WTC11 (cell line): ENCODE measurements at regions not wholly inside any gene's neighbourhood (a gene's known extent, or its start where the extent isn't known, plus 50 kb on each side); places are given as distances from the start of the nearest gene placed in this dataset.

Experiments used
- ATAC-seq: fragments of 200-7000 bp; cut with Tn5 transposase; 2 replicates; pipeline ENCODE4 v1.10.0; 2021; ENCODE audit warnings: mild to moderate bottlenecking, moderate library complexity
- CTCF ChIA-PET: fragments of 300-600 bp; sonication (Branson Sonifier 250); formaldehyde crosslinking; loops from one replicate; lab custom pipeline; 2021; ENCODE audit warnings: antibody characterized with exemption; lab: Charles Lee
- POLR2A ChIA-PET: fragments of 350-600 bp; sonication (Branson Sonifier 250); formaldehyde crosslinking; loops from one replicate; lab custom pipeline; 2021; ENCODE audit warnings: antibody characterized with exemption; lab: Charles Lee
- DNase-seq: peaks from one replicate; pipeline ENCODE4 v3.0.0; 2021; ENCODE audit warnings: low spot score
- H3K27ac Mint-ChIP-seq: 2 replicates; pipeline ENCODE4 v1.8.0; 2021; ENCODE audit warnings: mixed read lengths
- H3K27me3 Mint-ChIP-seq: 2 replicates; pipeline ENCODE4 v1.8.0; 2021; ENCODE audit warnings: low read depth, mild to moderate bottlenecking, moderate library complexity, mixed read lengths
- H3K36me3 Mint-ChIP-seq: 2 replicates; pipeline ENCODE4 v1.8.0; 2021; ENCODE audit warnings: mixed read lengths
- H3K4me1 Mint-ChIP-seq: 2 replicates; pipeline ENCODE4 v1.8.0; 2022; ENCODE audit warnings: mixed read lengths
- H3K4me3 Mint-ChIP-seq: 2 replicates; pipeline ENCODE4 v1.8.0; 2021; ENCODE audit warnings: mild to moderate bottlenecking, moderate library complexity, mixed read lengths
- H3K9me3 Mint-ChIP-seq: 2 replicates; pipeline ENCODE4 v1.8.0; 2021; ENCODE audit warnings: mixed read lengths
- CBFB ChIP-seq: sonication (generic); formaldehyde crosslinking; IDR thresholded peaks from 2 replicates; pipeline ENCODE4 v1.8.1; 2022; ENCODE audit warnings: mild to moderate bottlenecking, low read depth, missing genetic modification reagents
- CREM ChIP-seq: sonication (generic); formaldehyde crosslinking; IDR thresholded peaks from 2 replicates; pipeline ENCODE4 v1.8.1; 2022; ENCODE audit warnings: mild to moderate bottlenecking, missing genetic modification reagents, moderate library complexity
- ELF4 ChIP-seq: sonication (generic); formaldehyde crosslinking; IDR thresholded peaks from 2 replicates; pipeline ENCODE4 v1.8.1; 2022; ENCODE audit warnings: low read depth, mild to moderate bottlenecking, moderate library complexity, missing genetic modification reagents
- GABPB1 ChIP-seq: sonication (generic); formaldehyde crosslinking; IDR thresholded peaks from 2 replicates; pipeline ENCODE4 v1.8.1; 2023; ENCODE audit warnings: mild to moderate bottlenecking, missing genetic modification reagents
- IRF2 ChIP-seq: sonication (generic); formaldehyde crosslinking; IDR thresholded peaks from 2 replicates; pipeline ENCODE4 v1.8.0; 2022; ENCODE audit warnings: low read depth, missing genetic modification reagents, borderline replicate concordance
- JUN ChIP-seq: sonication (generic); formaldehyde crosslinking; IDR thresholded peaks from 2 replicates; pipeline ENCODE4 v1.8.0; 2023; ENCODE audit warnings: mild to moderate bottlenecking, missing genetic modification reagents
- KAT7 ChIP-seq: sonication (generic); formaldehyde crosslinking; IDR thresholded peaks from 2 replicates; pipeline ENCODE4 v1.8.1; 2023; ENCODE audit warnings: missing genetic modification reagents, mild to moderate bottlenecking, borderline replicate concordance
- MXD4 ChIP-seq: fragments of 250-450 bp; sonication (Bioruptor Pico); IDR thresholded peaks from 2 replicates; pipeline ENCODE4 v1.8.0; 2021; ENCODE audit warnings: mild to moderate bottlenecking, moderate library complexity, borderline replicate concordance
- NFYB ChIP-seq: sonication (generic); formaldehyde crosslinking; conservative IDR thresholded peaks from 2 replicates; pipeline ENCODE4 v1.8.0; 2022; ENCODE audit warnings: low read depth, missing genetic modification reagents
- NR1H2 ChIP-seq: sonication (generic); formaldehyde crosslinking; IDR thresholded peaks from 2 replicates; pipeline ENCODE4 v1.9.0; 2021; ENCODE audit warnings: mild to moderate bottlenecking, moderate library complexity, missing genetic modification reagents
- NR2C2 ChIP-seq: sonication (generic); formaldehyde crosslinking; IDR thresholded peaks from 2 replicates; pipeline ENCODE4 v1.8.0; 2022; ENCODE audit warnings: mild to moderate bottlenecking, missing genetic modification reagents
- OVOL2 ChIP-seq: fragments of 250-450 bp; sonication (Bioruptor Pico); IDR thresholded peaks from 2 replicates; pipeline ENCODE4 v1.9.0; 2021; ENCODE audit warnings: mild to moderate bottlenecking, borderline replicate concordance
- PRRX2 ChIP-seq: fragments of 250-450 bp; sonication (Bioruptor Pico); IDR thresholded peaks from 2 replicates; pipeline ENCODE4 v1.8.0; 2021; ENCODE audit warnings: mild to moderate bottlenecking
- RORB ChIP-seq: fragments of 250-450 bp; sonication (Bioruptor Pico); IDR thresholded peaks from 2 replicates; pipeline ENCODE4 v1.9.0; 2021; ENCODE audit warnings: mild to moderate bottlenecking
- TCF7 ChIP-seq: sonication (generic); formaldehyde crosslinking; IDR thresholded peaks from 2 replicates; pipeline ENCODE4 v1.8.0; 2022; ENCODE audit warnings: mild to moderate bottlenecking, low read depth, missing genetic modification reagents, moderate library complexity
- ZNF232 ChIP-seq: sonication (generic); formaldehyde crosslinking; IDR thresholded peaks from 2 replicates; pipeline ENCODE4 v1.8.0; 2022; ENCODE audit warnings: mild to moderate bottlenecking, missing genetic modification reagents
- ZNF263 ChIP-seq: sonication (generic); formaldehyde crosslinking; IDR thresholded peaks from 2 replicates; pipeline ENCODE4 v1.8.1; 2022; ENCODE audit warnings: low read depth, mild to moderate bottlenecking, moderate library complexity, missing genetic modification reagents
- ZNF317 ChIP-seq: sonication (generic); formaldehyde crosslinking; IDR thresholded peaks from 2 replicates; pipeline ENCODE4 v1.8.1; 2023; ENCODE audit warnings: low read depth, mild to moderate bottlenecking, moderate library complexity, missing genetic modification reagents, borderline replicate concordance
- TF ChIP-seq, protein P1 (sequence below): fragments of 250-450 bp; sonication (Bioruptor Pico); IDR thresholded peaks from 2 replicates; pipeline ENCODE4 v1.9.0; 2021; ENCODE audit warnings: mild to moderate bottlenecking
- TF ChIP-seq, protein P2 (sequence below): fragments of 200-600 bp; IDR thresholded peaks from 2 replicates; pipeline ENCODE4 v1.8.0; 2022; ENCODE audit warnings: antibody characterized with exemption
- TF ChIP-seq, protein P3 (sequence below): fragments of 250-450 bp; sonication (Bioruptor Pico); IDR thresholded peaks from 2 replicates; pipeline ENCODE4 v1.9.0; 2021; ENCODE audit warnings: mild to moderate bottlenecking, borderline replicate concordance
- TF ChIP-seq, protein P4 (sequence below): sonication (generic); formaldehyde crosslinking; IDR thresholded peaks from 2 replicates; pipeline ENCODE4 v1.8.0; 2022; ENCODE audit warnings: mild to moderate bottlenecking, missing genetic modification reagents

DNA sequence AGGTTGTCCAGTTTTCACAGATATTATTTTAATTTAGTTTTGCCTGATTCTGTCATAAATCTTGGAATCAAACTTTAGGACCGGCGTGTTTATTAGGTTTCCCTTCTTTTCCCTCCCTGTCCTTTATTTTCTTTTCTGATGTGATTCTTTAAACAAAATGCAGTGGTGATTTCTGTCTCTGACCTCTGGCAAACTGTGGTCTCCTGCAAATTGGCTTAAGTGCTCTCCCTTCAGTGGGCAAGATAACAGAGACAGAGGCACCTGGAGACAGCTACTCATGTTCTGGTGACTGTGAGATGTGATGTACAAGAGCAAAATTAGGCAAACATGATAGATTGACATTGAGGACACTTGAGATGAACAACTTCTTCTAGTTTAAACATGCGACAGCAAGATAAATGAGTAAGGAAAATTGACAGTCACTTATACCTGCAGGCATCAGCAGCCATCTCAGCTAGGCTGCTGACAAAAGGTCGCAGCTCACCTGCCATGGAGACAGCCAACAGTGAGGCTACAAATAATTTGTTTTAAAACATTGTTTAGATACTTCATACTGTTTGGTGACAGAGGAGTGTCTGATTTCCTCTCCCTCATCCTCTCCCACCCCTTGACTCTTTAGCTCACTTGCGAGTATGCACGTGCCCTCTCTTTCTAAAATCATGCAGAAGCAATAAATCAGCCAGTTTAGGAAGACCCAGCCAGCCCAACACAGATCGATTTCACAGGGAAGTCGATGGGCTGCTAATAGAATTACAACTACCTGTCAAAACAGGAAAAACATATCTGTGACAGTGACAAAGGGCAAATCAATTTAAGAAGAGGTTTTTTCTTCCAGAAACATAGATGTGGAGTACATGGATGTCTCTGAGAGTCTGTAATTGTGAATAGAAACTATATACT is 63.4 kb upstream of the MAP3K7 start:
- Mint-ChIP-seq H3K27me3 (no peaks in the 10 kb centered on the region), H3K4me3 (no peak overlapping the region), H3K36me3 (no peaks in the 10 kb centered on the region; the same call in 1 of the 2 replicates), H3K9me3 (peaks cover 8% of the 10 kb centered on the region), H3K27ac (no peak overlapping the region), H3K4me1 (peaks cover 29% of the 10 kb centered on the region)
- no peak for TF ChIP-seq RORB (CRISPR knock-in tag)
- TF ChIP-seq GABPB1 = no peak
- no peak for TF ChIP-seq NR2C2
- TF ChIP-seq, protein P1, sequence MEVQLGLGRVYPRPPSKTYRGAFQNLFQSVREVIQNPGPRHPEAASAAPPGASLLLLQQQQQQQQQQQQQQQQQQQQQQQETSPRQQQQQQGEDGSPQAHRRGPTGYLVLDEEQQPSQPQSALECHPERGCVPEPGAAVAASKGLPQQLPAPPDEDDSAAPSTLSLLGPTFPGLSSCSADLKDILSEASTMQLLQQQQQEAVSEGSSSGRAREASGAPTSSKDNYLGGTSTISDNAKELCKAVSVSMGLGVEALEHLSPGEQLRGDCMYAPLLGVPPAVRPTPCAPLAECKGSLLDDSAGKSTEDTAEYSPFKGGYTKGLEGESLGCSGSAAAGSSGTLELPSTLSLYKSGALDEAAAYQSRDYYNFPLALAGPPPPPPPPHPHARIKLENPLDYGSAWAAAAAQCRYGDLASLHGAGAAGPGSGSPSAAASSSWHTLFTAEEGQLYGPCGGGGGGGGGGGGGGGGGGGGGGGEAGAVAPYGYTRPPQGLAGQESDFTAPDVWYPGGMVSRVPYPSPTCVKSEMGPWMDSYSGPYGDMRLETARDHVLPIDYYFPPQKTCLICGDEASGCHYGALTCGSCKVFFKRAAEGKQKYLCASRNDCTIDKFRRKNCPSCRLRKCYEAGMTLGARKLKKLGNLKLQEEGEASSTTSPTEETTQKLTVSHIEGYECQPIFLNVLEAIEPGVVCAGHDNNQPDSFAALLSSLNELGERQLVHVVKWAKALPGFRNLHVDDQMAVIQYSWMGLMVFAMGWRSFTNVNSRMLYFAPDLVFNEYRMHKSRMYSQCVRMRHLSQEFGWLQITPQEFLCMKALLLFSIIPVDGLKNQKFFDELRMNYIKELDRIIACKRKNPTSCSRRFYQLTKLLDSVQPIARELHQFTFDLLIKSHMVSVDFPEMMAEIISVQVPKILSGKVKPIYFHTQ (CRISPR knock-in tag) = no peak
- TF ChIP-seq OVOL2 (CRISPR knock-in tag) = no peak
- no peak for TF ChIP-seq NFYB (CRISPR knock-in tag)
- ChIA-PET CTCF (interaction anchor here (0.6 kb wide), 1 partner anchor 142 kb away, joined by 4 read pairs; no protein-coding TSS in a partner anchor), POLR2A (no interaction called here)
- DNase-seq (no peak), ATAC-seq (no peak)

DNA sequence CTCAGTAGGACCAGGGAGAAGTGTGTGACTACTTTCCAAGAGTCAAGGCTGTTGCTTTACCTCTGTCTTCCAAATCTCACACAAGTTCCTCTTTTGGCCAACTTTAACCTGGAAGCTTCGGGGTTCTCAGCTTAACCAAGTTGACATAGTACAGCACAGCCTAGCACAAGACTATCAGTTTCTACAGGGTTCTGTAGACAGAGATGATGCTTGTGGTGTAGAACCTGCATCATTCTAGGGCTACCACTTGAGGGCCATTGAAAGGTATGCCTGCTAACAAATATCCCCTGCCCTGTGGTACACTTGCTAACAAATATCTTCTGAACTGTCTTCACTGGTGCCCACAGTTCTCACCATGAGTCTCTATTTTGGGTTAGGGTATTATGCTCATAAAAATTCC is 62.0 kb upstream of the MAP3K7 start:
- Mint-ChIP-seq H3K4me3 (no peak overlapping the region), H3K27ac (no peak overlapping the region), H3K27me3 (no peaks in the 10 kb centered on the region), H3K36me3 (no peaks in the 10 kb centered on the region; the same call in 1 of the 2 replicates), H3K4me1 (peaks cover 19% of the 10 kb centered on the region), H3K9me3 (peaks cover 8% of the 10 kb centered on the region)
- TF ChIP-seq, protein P2, sequence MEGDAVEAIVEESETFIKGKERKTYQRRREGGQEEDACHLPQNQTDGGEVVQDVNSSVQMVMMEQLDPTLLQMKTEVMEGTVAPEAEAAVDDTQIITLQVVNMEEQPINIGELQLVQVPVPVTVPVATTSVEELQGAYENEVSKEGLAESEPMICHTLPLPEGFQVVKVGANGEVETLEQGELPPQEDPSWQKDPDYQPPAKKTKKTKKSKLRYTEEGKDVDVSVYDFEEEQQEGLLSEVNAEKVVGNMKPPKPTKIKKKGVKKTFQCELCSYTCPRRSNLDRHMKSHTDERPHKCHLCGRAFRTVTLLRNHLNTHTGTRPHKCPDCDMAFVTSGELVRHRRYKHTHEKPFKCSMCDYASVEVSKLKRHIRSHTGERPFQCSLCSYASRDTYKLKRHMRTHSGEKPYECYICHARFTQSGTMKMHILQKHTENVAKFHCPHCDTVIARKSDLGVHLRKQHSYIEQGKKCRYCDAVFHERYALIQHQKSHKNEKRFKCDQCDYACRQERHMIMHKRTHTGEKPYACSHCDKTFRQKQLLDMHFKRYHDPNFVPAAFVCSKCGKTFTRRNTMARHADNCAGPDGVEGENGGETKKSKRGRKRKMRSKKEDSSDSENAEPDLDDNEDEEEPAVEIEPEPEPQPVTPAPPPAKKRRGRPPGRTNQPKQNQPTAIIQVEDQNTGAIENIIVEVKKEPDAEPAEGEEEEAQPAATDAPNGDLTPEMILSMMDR = no peak
- TF ChIP-seq IRF2 = no peak
- no peak for TF ChIP-seq TCF7
- TF ChIP-seq, protein P3, sequence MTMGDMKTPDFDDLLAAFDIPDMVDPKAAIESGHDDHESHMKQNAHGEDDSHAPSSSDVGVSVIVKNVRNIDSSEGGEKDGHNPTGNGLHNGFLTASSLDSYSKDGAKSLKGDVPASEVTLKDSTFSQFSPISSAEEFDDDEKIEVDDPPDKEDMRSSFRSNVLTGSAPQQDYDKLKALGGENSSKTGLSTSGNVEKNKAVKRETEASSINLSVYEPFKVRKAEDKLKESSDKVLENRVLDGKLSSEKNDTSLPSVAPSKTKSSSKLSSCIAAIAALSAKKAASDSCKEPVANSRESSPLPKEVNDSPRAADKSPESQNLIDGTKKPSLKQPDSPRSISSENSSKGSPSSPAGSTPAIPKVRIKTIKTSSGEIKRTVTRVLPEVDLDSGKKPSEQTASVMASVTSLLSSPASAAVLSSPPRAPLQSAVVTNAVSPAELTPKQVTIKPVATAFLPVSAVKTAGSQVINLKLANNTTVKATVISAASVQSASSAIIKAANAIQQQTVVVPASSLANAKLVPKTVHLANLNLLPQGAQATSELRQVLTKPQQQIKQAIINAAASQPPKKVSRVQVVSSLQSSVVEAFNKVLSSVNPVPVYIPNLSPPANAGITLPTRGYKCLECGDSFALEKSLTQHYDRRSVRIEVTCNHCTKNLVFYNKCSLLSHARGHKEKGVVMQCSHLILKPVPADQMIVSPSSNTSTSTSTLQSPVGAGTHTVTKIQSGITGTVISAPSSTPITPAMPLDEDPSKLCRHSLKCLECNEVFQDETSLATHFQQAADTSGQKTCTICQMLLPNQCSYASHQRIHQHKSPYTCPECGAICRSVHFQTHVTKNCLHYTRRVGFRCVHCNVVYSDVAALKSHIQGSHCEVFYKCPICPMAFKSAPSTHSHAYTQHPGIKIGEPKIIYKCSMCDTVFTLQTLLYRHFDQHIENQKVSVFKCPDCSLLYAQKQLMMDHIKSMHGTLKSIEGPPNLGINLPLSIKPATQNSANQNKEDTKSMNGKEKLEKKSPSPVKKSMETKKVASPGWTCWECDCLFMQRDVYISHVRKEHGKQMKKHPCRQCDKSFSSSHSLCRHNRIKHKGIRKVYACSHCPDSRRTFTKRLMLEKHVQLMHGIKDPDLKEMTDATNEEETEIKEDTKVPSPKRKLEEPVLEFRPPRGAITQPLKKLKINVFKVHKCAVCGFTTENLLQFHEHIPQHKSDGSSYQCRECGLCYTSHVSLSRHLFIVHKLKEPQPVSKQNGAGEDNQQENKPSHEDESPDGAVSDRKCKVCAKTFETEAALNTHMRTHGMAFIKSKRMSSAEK = no peak
- no peak for TF ChIP-seq MXD4 (CRISPR knock-in tag)
- TF ChIP-seq ELF4 (CRISPR knock-in tag) = no peak
- TF ChIP-seq NR2C2 = no peak
- TF ChIP-seq ZNF232 (CRISPR knock-in tag) = no peak
- no peak for TF ChIP-seq PRRX2 (CRISPR knock-in tag)
- TF ChIP-seq CBFB (CRISPR knock-in tag) = no peak
- no peak for TF ChIP-seq ZNF263
- no peak for TF ChIP-seq NR1H2 (CRISPR knock-in tag)
- no peak for TF ChIP-seq ZNF317 (CRISPR knock-in tag)
- TF ChIP-seq KAT7 (CRISPR knock-in tag) = no peak
- TF ChIP-seq, protein P4, sequence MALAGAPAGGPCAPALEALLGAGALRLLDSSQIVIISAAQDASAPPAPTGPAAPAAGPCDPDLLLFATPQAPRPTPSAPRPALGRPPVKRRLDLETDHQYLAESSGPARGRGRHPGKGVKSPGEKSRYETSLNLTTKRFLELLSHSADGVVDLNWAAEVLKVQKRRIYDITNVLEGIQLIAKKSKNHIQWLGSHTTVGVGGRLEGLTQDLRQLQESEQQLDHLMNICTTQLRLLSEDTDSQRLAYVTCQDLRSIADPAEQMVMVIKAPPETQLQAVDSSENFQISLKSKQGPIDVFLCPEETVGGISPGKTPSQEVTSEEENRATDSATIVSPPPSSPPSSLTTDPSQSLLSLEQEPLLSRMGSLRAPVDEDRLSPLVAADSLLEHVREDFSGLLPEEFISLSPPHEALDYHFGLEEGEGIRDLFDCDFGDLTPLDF (CRISPR knock-in tag) = no peak
- TF ChIP-seq JUN (CRISPR knock-in tag) = no peak
- TF ChIP-seq CREM (CRISPR knock-in tag) = no peak
- DNase-seq (no peak), ATAC-seq (no peak)
- ChIA-PET CTCF (no interaction called here), POLR2A (no interaction called here)
